ENCODE measurements at regions not wholly inside any gene's neighbourhood (a gene's known extent, or its start where the extent isn't known, plus 50 kb on each side); places are given as distances from the start of the nearest gene placed in this dataset.

GRCh38 chr10:111962951-111963350 lies 220.6 kb downstream of the GPAM start:
- Histone ChIP-seq H2BK120ac (ENCODE audit: low read depth, low read length) (no peak overlapping the region), H3K9me3 (ENCODE audit: control insufficient read depth, insufficient read depth, low read length) (peaks cover 10% of the 10 kb centered on the region), H3K4ac (ENCODE audit: low read depth, low read length) (no peak overlapping the region), H2AK5ac (ENCODE audit: low read depth, low read length) (no peak overlapping the region), H3K36me3 (ENCODE audit: control insufficient read depth, insufficient read depth, low read length) (no peaks in the 10 kb centered on the region), H3K27me3 (ENCODE audit: control insufficient read depth, insufficient read depth, low read length) (no peaks in the 10 kb centered on the region), H3K56ac (ENCODE audit: extremely low read depth, insufficient read depth, low read length) (no peak overlapping the region), H2BK20ac (ENCODE audit: low read depth, low read length) (no peak overlapping the region), H4K8ac (ENCODE audit: low read depth in 2 of 2, low read length in 2 of 2) (no peak overlapping the region), H3K23ac (ENCODE audit: low read depth, low read length) (no peak overlapping the region), H3K79me1 (ENCODE audit: low read depth in 1 of 2, low read length in 2 of 2) (no peaks in the 10 kb centered on the region), H4K91ac (ENCODE audit: insufficient read depth, low read depth, low read length) (no peak overlapping the region), H3K18ac (ENCODE audit: low read depth, low read length) (no peak overlapping the region), H4K5ac (ENCODE audit: low read depth, low read length) (no peak overlapping the region), H2AFZ (replicated peaks; ENCODE audit: low read length, poor library complexity) (no peak overlapping the region), H3K9ac (ENCODE audit: low read depth, low read length) (no peak overlapping the region), H3K4me2 (ENCODE audit: low read depth, low read length) (no peak overlapping the region), H3K4me1 (ENCODE audit: control insufficient read depth, insufficient read depth, low read length) (no peaks in the 10 kb centered on the region), H3K9me1 (ENCODE audit: insufficient read depth, low read length) (no peaks in the 10 kb centered on the region), H4K20me1 (ENCODE audit: insufficient read depth, low read length) (no peaks in the 10 kb centered on the region), H2BK15ac (ENCODE audit: low read depth, low read length) (no peak overlapping the region), H2AK9ac (replicated peaks; ENCODE audit: low read depth, low read length, poor library complexity) (no peak overlapping the region), H3K14ac (replicated peaks; ENCODE audit: low read depth, low read length) (no peak overlapping the region), H2BK5ac (ENCODE audit: low read depth, low read length, poor library complexity, severe bottlenecking) (no peak overlapping the region), H3K27ac (ENCODE audit: insufficient read depth, low read length) (no peak overlapping the region), H3K4me3 (ENCODE audit: insufficient read depth, low read depth, low read length) (no peak overlapping the region)
- POLR2A ChIA-PET (ENCODE audit: unreplicated experiment), result no interaction called here
- TF ChIP-seq NFE2L2 (IDR thresholded peaks at IDR 0.05; ENCODE audit: low read depth, low read length) (no peak), RAD21 (IDR thresholded peaks at IDR 0.05; ENCODE audit: low read length) (no peak), USF2 (IDR thresholded peaks at IDR 0.05; ENCODE audit: low read depth, low read length) (no peak), SMC3 (IDR thresholded peaks at IDR 0.05; ENCODE audit: low read depth, low read length) (no peak), FOS (IDR thresholded peaks at IDR 0.05; ENCODE audit: low read depth, low read length) (no peak), RCOR1 (IDR thresholded peaks at IDR 0.05; ENCODE audit: insufficient replicate concordance, low read length) (no peak), ELK1 (IDR thresholded peaks at IDR 0.05; ENCODE audit: borderline replicate concordance, low read depth, low read length) (no peak), MAFK (IDR thresholded peaks at IDR 0.05; ENCODE audit: low read depth, low read length) (no peak), MAZ (IDR thresholded peaks at IDR 0.05; ENCODE audit: borderline replicate concordance, low read depth, low read length) (no peak), POLR2A (IDR thresholded peaks at IDR 0.05; ENCODE audit: low read depth, low read length) (no peak), CEBPB (IDR thresholded peaks at IDR 0.05; ENCODE audit: low read depth, low read length) (no peak), MXI1 (IDR thresholded peaks at IDR 0.05; ENCODE audit: borderline replicate concordance, low read depth, low read length) (no peak), RFX5 (IDR thresholded peaks at IDR 0.05; ENCODE audit: low read depth, low read length) (no peak), CTCF (conservative IDR thresholded peaks at IDR 0.05; ENCODE audit: low read depth, low read length) (no peak), BHLHE40 (IDR thresholded peaks at IDR 0.05; ENCODE audit: low read depth, low read length) (no peak), CHD1 (IDR thresholded peaks at IDR 0.05; ENCODE audit: low read depth, low read length) (no peak)
- in situ Hi-C loops (cut with MboI; ENCODE audit: low sequenced_read_pairs), result no loop called here
- CTCF ChIA-PET, result no interaction called here
- BruUV-seq (replicated peaks), result no TSS peak
- intact Hi-C loops (cut with micrococcal nuclease), result no loop called here
- dilution Hi-C loops (cut with HindIII; ENCODE audit: low sequenced_read_pairs, unreplicated experiment), result no loop called here
- WGBS, 2 experiments (ENCODE audit: extremely low coverage in 2 of 2, insufficient read length in 1 of 2), result no CpG with 5 or more reads among the region's 5 CpGs
- ATAC-seq (ENCODE audit: low read depth) (no peak), DNase-seq (no peak)
